HG03095 (cell line): ENCODE measurements at regions not wholly inside any gene's neighbourhood (a gene's known extent, or its start where the extent isn't known, plus 50 kb on each side); places are given as distances from the start of the nearest gene placed in this dataset.
"Not testable (repeated sequence)": the region's sequence is repeated elsewhere in the genome, so short reads cannot be mapped to it uniquely, and the experiment has no call there.

ENCODE experiments used
- ATAC-seq: cut with Tn5 transposase; IDR thresholded peaks from one replicate; pipeline ENCODE4 v1.9.1; 2021; ENCODE audit warnings: moderate library complexity; ENCODE audit not compliant: unreplicated experiment

DNA sequence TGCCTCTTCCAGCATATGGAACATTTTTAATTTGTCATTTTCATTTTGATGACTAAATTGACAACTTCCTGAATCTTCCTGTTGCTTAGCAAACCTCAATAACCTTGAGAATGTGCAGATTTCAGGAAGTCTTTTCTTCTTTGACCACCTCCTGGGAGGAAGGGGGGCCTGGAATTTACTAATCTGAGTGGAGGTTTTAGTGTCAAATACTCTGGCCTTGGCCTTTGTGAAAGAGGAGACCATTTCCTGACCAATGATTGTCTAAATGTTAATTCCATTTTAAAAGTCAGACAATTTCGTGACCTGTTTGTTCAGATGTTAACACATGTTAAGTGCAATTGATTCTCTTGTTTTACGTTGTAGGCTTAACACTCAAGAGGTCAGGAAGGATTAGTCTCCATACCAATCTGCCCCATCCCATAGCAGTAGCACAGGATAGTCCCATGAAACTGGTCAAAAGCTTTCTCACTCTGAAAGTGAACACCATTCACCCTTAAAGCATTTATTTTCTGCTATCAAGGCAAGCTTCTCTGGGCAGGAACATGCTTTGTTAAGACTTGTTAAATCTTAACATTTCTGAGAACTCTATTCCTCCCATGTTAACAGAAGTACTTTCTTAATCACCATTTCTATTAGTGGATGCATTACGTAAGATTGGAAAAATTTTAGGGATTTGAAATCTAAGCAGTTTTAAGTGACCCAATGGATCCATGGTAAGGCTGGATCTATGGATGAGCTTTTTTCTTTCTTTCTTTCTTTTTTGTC is 219.6 kb downstream of the RND3 start:
- no peak for ATAC-seq

DNA sequence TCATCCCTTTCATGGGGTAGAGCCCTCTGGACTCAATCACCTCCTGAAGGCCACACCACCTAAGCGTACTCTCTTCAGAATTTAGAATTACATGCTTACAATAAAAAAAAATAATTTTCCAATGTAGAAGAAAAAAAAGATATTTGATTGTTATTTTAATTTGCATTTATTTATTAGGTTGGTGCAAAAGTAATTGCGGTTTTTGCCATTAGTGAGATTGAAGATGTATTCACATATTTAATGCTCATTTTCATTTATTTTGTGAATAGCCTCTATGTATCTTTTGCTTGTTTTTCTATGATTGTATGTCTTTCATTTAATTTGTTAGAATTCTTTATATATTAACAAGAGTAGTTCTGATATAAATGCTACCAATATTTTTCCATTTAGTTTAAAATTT is 220.5 kb downstream of the RND3 start:
- ATAC-seq: no peak

GRCh38 chr2:150264442-150264841 is 223.0 kb downstream of the RND3 start:
- no peak for ATAC-seq

DNA sequence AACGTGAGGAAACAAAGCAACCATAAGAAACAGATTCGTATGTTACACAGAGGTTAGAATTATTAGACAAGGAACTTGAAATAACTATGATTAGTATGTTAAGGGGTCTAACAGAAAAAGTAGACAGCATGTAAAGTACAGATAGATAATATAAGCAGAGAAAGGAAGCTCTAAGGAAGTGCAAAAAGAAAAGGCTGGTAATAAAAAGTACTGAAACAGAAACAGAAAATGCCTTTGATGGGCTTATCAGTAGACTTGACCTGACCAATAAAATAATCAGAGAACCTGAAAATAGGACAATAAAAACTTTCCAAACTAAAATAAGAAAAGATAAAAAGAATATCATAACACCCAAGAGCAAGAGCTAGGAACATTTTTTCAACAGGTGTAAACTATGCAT is 225.8 kb downstream of the RND3 start:
- no peak for ATAC-seq

- ATAC-seq: no peak
Observed at GRCh38 chr2:150260636-150261035, 226.8 kb downstream of the RND3 start.

DNA sequence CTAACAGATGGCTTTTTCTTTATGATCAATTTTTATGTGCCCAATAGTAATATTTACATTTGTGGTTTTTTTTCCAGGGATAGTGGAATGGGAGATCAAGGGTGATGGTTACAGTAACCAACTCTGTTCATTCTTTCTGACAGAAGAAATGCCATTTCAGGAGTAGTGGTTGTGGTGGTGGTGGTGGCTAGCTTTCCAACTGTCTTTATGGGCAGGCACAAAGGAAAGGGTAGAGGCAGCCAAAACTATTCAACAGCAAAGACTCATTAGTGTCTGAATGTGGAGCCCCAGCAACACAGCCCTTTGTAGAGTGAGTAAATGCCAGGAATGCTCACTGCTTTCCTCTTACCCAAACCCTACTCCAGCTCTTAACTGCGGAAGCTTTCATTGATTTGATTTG is 227.7 kb downstream of the RND3 start:
- ATAC-seq: no peak

DNA sequence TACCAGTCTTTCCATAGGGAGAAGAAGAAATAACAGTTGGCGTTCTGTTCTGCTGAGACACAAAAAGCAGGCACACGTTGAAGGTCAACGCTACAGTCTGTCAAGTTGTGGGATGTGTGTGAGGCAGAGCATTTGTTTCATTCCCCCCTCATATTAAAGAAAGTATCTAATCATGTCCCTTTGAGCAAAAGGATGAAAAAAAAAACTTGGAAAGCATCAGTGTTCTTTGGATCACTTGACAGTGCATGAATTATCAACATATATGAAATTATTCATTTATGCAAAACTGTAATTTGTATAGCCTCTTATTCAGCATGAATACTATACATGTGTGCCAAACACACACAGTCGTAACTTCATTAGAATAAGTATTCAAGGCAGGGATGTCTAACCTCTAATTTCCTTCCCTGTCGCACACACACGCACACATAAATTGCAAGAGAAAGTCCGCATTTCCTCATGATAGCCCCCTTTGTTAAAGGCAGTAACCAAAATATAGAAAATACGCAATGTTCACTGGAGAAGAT is 228.6 kb downstream of the RND3 start:
- ATAC-seq: no peak

DNA sequence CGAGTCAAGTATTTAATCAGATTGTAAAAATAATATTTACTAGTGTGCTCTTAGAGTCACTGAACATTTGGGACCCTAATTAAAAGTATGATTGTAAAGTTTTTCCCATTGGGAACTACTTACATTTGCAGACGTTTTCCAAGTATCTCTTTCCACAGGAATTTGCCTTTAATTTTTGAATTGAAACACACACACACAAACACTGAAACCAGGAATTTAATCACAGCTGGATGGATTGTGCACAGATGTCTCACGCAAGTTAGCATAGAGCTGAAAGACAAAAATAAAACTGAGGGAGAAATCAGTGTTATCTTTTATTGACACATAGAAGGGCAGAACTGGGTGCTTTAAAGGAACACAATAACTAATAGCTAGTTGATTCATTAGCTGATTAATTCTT is 230.7 kb downstream of the RND3 start:
- ATAC-seq: no peak

GRCh38 chr2:150255528-150255927 is 231.9 kb downstream of the RND3 start:
- ATAC-seq: no peak

DNA sequence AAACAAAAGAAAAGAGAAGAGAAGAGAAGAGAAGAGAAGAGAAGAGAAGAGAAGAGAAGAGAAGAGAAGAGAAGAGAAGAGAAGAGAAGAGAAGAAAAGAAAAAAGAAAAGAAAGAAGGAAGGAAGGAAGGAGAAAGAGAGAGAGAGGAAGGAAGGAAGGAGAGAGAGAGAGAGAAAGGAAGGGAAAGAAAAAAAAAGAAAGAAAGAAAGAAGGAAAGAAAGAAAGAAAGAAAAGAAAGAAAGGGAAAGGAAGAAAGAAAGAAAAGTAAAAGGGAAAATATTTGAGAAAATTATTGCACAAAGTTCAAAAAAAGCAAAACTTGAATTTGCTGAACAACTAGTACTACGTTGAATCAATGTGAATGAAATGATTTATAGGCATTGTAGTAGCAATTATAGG is 237.7 kb downstream of the RND3 start:
- ATAC-seq: not testable (repeated sequence)

GRCh38 chr2:150247481-150247880 is 240.0 kb downstream of the RND3 start:
- ATAC-seq: no peak

DNA sequence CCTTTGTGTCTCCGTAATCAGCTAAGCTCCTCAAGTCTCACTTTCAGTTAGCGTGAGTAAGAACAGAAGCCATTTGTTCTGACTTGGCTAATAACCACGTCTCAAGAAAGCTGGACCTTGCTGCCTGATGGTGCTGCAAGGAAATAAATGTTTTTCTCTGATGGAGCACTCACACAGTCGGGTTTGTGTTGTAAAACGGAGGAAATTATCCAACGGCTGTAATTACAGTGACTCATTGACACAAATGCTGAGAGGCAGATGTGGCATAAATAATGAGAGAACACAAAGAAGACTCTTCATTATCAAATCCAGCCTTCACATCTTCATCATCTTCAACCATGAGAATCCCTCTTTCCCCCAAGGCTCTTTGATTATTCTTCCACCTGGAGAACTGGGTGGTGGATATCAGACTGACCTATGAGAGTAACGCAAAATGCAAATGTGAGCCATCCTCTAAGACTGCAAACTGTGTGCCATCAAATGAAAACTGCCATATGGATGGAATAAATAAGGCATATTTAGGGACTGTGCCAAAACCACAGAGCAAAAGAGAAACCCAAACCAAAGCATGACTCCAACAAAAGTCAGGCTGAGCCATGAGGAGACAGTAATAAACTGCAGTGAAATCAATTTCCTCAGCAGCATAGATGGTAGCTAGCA is 252.6 kb downstream of the RND3 start:
- ATAC-seq: no peak

- ATAC-seq: no peak
Observed at GRCh38 chr2:150232871-150233270, 254.6 kb downstream of the RND3 start.

- no peak for ATAC-seq
Observed at GRCh38 chr2:150232321-150232720, 255.1 kb downstream of the RND3 start.

DNA sequence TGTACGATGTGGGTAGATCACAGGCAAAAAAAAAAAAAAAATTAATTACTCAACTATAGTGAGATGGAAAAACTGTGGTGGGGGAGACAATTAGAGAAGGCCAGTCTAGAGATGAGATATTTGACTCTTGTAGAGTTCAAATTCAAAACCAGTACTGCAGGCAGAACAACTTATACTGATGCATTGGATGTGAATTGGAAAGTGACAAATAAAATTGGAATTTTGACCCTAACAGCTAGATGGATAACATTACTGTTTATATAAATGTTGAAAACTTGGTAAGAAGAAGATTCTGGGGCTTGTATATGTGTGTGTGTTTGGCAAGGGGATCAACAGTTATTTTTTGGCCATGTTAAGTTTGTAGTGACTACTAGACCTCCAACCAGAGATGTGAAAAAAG is 256.9 kb downstream of the RND3 start:
- no peak for ATAC-seq

- ATAC-seq: no peak
Observed at GRCh38 chr2:150230004-150230403, 257.5 kb downstream of the RND3 start.

DNA sequence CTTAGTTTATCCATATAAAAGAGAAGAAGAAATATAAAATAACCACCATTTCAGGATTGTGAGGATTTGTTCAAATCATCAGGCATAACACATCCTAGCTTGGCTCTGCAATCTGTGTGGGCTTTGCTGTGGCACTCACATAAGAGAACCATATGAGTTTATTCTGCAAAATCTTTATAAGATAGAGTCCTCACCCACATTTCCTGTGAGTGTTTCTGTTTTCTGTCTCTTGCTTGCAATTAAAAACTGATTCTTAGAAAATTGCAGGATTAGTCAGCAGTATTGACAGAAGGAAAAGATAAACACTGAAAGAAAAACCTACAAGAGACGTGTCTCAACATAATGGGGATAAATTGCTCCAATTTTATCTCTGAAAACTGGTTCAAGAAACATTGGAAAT is 258.5 kb downstream of the RND3 start:
- ATAC-seq: no peak

DNA sequence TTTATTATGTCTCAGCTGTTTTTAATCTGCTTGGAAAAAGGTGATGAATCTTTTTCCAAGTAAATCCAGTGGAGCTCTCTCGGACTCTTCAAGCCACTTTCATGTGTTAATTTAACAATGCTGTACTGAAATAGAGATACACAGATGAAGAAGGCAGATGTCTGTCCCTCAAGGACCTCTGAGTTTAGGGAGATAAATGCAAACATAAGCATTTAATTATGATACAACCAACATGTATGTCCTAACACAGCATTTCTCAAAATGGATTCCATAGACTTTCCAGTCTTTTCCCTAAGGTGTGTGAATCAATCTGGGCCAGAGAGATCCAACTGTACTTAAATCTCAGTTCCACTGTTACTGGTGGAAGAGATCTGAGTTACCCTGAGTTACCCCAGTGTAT is 262.4 kb downstream of the RND3 start:
- ATAC-seq: no peak

- no peak for ATAC-seq
Observed at GRCh38 chr2:150224321-150224720, 263.1 kb downstream of the RND3 start.

GRCh38 chr2:150222942-150223341 is 264.5 kb downstream of the RND3 start:
- no peak for ATAC-seq

- no peak for ATAC-seq
Observed at GRCh38 chr2:150222379-150222778, 265.1 kb downstream of the RND3 start.

- ATAC-seq: no peak
Observed at GRCh38 chr2:150219861-150220260, 267.6 kb downstream of the RND3 start.
